ENCODE measurements at regions not wholly inside any gene's neighbourhood (a gene's known extent, or its start where the extent isn't known, plus 50 kb on each side); places are given as distances from the start of the nearest gene placed in this dataset.
"Not testable (repeated sequence)": the region's sequence is repeated elsewhere in the genome, so short reads cannot be mapped to it uniquely, and the experiment has no call there.

DNA sequence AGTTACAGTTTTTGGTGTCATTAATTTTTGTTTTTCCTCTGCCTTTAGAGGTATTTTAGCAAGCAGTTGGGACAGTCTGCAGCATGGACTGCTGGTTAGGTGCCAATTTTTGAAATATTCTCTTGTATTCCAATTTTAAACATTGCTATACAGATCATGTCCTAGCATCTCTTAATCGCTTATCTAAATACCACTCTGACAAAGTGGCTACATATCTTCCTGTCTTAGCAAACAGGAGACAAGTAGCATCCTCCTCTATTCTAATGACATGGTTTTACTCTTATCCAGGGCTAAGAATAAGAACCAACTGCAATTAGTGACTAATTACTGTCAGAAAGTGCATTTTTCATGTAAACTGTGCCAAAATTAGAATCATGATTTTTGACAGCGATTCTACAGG, 117.8 kb upstream of the ATP2B1 start:
- intact Hi-C loops (cut with DNase I), result no loop called here
- Histone ChIP-seq H3K27me3 (no peaks in the 10 kb centered on the region), H3K9me3 (no peaks in the 10 kb centered on the region), H3K27ac (no peak overlapping the region), H3K36me3 (no peaks in the 10 kb centered on the region), H3K4me3 (no peak overlapping the region), H3K4me1 (peaks cover 0 to 9% (median 0%) of the 10 kb centered on the region in 4 donors)
- TF ChIP-seq CTCF (IDR thresholded peaks at IDR 0.05) (no peak), POLR2A (IDR thresholded peaks at IDR 0.05) (no peak), POLR2AphosphoS5 (IDR thresholded peaks at IDR 0.05) (no peak), EP300 (IDR thresholded peaks at IDR 0.05) (no peak)
- DNase-seq, result no peak
- WGBS, 2 donors, result 89 to 92% methylated on average over 2 of the region's 2 CpGs

DNA sequence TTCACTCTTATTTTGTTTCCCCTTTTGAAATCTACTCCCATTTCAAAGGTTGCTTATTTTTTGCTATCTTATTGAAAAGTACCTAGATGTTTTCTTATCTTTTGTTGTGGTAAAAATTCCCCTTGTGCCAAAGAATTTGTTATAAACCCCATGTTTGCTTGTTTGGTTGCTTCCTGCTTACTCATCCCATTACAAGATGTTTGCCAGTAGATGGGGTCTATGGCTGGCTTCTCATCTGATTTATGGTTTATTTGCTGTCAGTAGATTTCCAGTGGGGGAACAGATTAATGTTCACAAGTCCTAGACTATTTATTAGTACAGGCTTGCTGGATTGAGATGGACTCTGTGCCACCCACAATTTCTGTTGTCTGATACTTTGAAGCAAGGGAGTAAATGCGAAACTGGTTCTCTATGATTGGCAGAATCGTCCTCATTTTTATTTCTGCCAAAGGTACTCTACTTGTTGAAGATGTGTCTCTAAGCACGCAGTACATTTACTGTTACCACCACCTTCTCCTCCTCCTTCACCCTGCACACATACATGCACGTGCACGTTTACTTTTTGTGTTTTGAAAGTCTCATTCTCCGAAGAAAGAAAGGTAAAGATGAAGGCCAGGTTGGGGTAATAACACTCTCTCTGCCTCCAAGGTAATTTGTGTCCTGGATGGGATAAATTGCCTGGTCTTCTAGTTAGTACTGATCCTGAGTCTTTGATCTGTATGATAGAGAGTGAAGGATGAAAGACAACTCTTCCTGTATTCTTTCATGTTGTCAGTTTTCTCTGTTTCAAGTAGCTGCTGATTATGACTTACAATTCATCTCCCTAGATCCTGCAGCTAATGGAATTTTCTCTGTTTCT, 117.2 kb upstream of the ATP2B1 start:
- intact Hi-C loops (cut with DNase I), result no loop called here

GRCh38 chr12:89824822-89825221, 116.2 kb upstream of the ATP2B1 start:
- Histone ChIP-seq H3K9me3 (no peaks in the 10 kb centered on the region), H3K36me3 (no peaks in the 10 kb centered on the region), H3K27me3 (no peaks in the 10 kb centered on the region), H3K4me3 (no peak overlapping the region), H3K4me1 (peaks cover 0 to 9% (median 0%) of the 10 kb centered on the region in 4 donors), H3K27ac (no peak overlapping the region)
- TF ChIP-seq POLR2A (IDR thresholded peaks at IDR 0.05) (no peak), CTCF (IDR thresholded peaks at IDR 0.05) (no peak), EP300 (IDR thresholded peaks at IDR 0.05) (no peak), POLR2AphosphoS5 (IDR thresholded peaks at IDR 0.05) (no peak)
- intact Hi-C loops (cut with DNase I), result no loop called here
- WGBS, 2 donors, result 32 to 76% methylated on average over 2 of the region's 2 CpGs
- no peak for DNase-seq

More for the DNA sequence above, 117.2 kb upstream of the ATP2B1 start:
- no peak overlapping the region for H3K4me3 ChIP-seq
- WGBS, 2 donors, result 81 to 82% methylated on average over 6 of the region's 6 CpGs
- H3K9me3 ChIP-seq, result no peaks in the 10 kb centered on the region
- no peaks in the 10 kb centered on the region for H3K36me3 ChIP-seq
- no peak for TF ChIP-seq POLR2AphosphoS5 (IDR thresholded peaks at IDR 0.05)
- no peak for TF ChIP-seq POLR2A (IDR thresholded peaks at IDR 0.05)
- no peak for TF ChIP-seq CTCF (IDR thresholded peaks at IDR 0.05)
- no peak for TF ChIP-seq EP300 (IDR thresholded peaks at IDR 0.05)
- no peaks in the 10 kb centered on the region for H3K27me3 ChIP-seq
- no peak for DNase-seq
- H3K4me1 ChIP-seq, result peaks cover 0 to 9% (median 0%) of the 10 kb centered on the region in 4 donors
- H3K27ac ChIP-seq, result no peak overlapping the region

DNA sequence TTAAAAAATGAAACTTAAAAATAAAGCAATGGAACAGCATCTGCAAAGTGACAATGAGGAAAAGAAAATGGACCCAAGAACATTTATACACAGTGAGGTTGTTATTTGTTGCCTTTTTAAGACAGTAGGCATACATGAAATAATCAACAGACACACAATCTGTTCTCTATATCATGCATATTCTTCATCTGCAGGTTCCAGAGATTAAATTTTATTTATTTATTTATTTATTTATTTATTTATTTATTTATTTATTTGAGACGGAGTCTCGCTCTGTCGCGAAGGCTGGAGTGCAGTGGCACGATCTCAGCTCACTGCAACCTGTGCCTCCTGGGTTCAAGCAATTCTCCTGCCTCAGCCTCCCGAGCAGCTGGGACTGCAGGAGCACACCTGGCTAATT, 114.4 kb upstream of the ATP2B1 start:
- H3K27ac ChIP-seq, result not testable (repeated sequence)
- WGBS, 2 donors, result 97 to 99% methylated on average over 6 of the region's 6 CpGs

GRCh38 chr12:89821896-89822295, 113.3 kb upstream of the ATP2B1 start:
- no peak overlapping the region for H3K27ac ChIP-seq
- H3K4me1 ChIP-seq, result no peaks in the 10 kb centered on the region
- H3K36me3 ChIP-seq, result no peaks in the 10 kb centered on the region
- no peak for TF ChIP-seq POLR2A (IDR thresholded peaks at IDR 0.05)
- no peak for TF ChIP-seq EP300 (IDR thresholded peaks at IDR 0.05)
- no peak for TF ChIP-seq POLR2AphosphoS5 (IDR thresholded peaks at IDR 0.05)
- no peak for TF ChIP-seq CTCF (IDR thresholded peaks at IDR 0.05)
- H3K27me3 ChIP-seq, result no peaks in the 10 kb centered on the region
- DNase-seq, result no peak
- H3K4me3 ChIP-seq, result no peak overlapping the region
- no peaks in the 10 kb centered on the region for H3K9me3 ChIP-seq
- intact Hi-C loops (cut with DNase I), result no loop called here

More for the DNA sequence above, 114.4 kb upstream of the ATP2B1 start:
- intact Hi-C loops (cut with DNase I); H3K4me3 ChIP-seq; H3K36me3 ChIP-seq; H3K27me3 ChIP-seq; H3K4me1 ChIP-seq; DNase-seq; H3K9me3 ChIP-seq: not testable (repeated sequence)

All from sigmoid colon (tissue), 6 donors.